NCI-H524 treated with DMSO at 0.1 percent for 48 hours (cell line): ENCODE measurements at regions not wholly inside any gene's neighbourhood (a gene's known extent, or its start where the extent isn't known, plus 50 kb on each side); places are given as distances from the start of the nearest gene placed in this dataset.
"Not testable (repeated sequence)": the region's sequence is repeated elsewhere in the genome, so short reads cannot be mapped to it uniquely, and the experiment has no call there.

Source experiments
- DNase-seq: peaks from one replicate; lab custom pipeline; 2025; lab: John Stamatoyannopoulos, UW

DNA sequence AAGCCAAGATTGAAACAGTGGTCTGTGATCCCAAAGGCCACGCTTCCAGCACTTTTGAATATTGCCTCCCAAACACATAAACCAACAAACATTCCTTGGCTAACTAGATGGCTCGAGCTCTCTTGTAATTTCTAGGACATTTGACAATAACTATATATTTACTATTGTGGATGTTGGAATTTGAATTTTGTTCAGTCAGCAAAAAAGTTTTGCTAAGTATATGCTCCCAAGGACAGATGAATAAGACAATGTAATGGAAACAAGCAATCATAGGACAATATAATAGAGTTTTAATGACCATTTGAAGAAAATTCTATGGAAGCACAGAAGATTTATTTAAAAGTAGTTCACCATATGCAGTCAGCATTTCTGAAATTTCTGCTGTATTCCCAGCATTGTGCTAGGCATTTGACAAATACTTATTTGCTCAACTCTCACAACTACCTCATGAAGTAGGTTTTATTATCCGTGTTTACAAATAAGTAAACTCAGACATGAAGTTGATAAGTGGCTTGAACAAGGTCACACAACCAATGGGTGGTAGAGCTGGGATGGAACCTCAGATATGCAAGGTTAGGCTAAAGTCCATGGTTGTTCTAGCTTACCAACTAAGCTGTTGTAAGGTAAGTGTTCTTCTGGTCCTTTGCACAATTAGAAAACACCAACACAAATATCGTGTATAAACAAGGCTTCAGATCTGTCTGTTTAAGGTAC, 205.1 kb downstream of the NUFIP1 start:
- DNase-seq: no peak

- DNase-seq: no peak
These were observed 204.6 kb upstream of the TSC22D1 start for GRCh38 chr13:44780591-44781280.

DNA sequence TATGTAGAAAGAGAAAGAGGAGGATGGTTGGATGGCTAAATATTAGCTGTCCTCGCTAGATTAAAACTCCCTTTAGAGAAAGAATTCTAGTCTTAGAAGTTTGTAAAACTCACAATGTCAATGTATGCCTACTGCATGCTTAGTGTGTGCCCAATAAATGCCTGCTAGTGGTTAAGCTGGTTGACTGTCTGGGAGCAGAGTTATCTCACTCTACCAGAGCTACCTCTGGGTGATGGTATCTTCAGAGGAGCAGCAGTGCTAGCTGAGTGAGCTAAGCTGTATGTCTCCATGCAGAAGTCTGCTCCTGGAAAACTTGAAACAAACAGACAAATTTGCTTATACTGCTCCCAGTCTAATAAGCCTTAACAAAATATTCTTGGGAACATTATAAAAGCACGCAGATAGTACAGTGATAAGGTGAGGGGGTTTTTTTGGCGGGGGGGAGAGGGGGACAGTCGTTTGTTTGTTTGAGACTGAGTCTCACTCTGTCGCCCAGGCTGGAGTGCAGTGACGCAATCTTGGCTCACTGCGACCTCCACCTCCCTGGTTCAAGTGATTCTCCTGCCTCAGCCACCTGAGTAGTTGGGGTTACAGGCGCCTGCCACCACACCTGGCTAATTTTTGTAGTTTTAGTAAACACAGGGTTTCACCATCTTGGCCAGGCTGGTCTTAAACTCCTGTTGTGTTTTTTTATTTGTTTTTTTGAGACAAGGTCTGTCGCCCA, 202.8 kb upstream of the TSC22D1 start:
- DNase-seq: no peak

DNA sequence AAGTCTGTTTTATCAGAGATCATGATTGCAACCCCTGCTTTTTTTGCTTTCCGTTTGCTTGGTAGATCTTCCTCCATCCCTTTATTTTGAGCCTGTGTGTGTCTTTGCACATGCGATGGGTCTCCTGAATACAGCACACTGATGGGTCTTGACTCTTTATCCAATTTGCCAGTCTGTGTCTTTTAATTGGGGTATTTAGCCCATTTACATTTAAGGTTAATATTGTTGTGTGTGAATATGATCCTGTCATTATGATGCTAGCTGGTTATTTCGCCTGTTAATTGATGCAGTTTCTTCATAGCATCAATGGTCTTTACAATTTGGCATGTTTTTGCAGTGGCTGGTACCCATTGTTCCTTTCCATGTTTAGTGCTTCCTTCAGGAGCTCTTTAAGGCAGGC, 199.2 kb upstream of the TSC22D1 start:
- DNase-seq: not testable (repeated sequence)

DNA sequence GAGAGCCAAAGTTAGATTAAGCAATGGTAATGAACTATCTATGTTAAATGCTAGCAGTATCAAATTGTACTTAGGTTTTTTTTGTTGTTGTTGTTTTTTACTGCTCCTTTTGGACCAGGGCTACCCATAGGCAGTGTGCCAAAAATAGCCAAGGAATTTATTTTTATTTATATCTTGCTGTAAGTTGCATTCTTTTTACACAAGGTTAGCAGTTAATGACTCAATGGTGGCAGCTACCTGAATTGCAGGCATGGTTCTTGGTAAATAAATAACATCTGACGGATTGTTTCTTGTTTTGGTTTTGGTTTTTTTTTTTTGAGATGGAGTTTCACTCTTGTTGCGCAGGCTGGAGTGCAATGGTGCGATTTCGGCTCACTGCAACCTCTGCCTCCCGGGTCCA, 194.8 kb upstream of the TSC22D1 start:
- no peak for DNase-seq

- no peak for DNase-seq
These were observed 193.6 kb upstream of the TSC22D1 start for GRCh38 chr13:44769686-44770085.

GRCh38 chr13:44768775-44769581, 192.8 kb upstream of the TSC22D1 start:
- DNase-seq: no peak

- no peak for DNase-seq
These were observed 192.1 kb upstream of the TSC22D1 start for GRCh38 chr13:44768239-44768638.

DNA sequence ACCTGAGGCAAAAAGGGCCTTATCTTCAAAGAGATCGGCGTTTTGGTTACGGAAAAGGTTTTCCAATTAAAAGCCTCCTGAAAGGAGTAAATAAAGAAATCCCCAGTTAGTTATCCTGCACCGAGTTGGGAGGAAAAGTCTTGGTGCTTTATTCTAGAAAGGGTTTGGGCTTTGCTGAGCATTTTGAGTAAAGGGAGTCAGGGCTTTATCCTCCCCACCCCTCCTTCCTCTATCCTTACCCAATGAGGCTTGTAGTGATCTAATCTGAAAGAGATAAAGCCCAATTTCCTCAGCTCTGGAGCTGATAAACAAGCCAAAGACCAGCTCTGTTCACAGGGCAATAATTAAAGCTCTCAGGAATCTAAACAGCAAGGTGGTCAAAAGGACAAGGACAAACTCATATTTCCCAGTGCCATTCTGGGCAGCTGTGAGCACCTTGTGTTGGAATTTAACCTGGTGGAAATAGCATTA, 188.9 kb upstream of the TSC22D1 start:
- DNase-seq: no peak

GRCh38 chr13:44764302-44764692, 188.2 kb upstream of the TSC22D1 start:
- DNase-seq: no peak

DNA sequence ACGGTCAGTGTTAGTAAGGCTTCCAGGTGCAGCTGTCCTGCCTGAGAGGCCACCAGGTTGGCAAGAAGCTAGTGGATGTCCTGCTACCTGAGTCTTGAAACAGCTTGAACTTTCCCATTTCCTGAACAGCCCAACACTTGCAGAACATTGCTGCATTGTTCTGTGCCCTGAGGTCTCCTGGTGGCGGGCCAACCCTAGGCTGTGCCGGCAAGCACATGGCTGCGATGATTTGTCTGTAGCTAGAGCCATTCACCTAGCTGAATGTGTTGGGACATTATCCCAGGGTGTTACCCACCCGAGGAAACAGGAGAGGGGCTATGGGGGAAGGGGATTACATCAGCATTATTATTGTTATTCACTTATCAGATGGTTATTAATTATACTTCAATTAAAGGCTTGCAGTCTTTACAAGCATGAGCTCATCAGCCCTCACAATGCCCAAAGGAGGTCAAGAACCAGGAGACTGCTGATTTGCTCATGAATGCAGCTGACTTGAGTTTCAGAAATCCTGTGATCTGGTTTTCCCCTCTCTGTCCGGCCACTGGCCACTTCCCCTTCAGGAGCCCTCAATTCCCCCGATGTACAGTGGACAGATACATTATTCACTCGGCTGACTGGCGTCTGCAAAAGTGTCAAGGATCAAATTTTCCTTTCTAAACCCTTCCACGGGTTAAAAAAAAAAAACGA, 187.6 kb upstream of the TSC22D1 start:
- DNase-seq: no peak

- no peak for DNase-seq
These were observed 186.8 kb upstream of the TSC22D1 start for GRCh38 chr13:44762911-44763310.

DNA sequence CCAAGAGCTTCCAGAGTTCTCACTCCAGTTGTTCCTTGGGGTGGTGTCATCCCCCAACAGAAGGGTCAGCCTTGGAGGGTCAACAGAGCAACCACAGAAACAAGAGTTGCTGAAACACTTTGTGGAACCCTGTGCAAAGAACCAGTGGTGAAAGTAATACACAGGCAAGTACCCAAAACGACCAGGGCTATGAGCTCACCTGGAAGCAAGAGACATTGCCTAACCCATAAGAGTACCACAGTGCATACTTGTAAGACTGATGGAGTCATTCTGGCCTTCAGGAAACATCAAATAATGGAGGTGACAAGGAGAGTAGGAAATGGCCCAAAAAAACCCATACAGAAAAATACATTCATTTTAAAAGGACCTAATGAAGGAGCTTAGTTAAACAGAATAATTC, 184.3 kb upstream of the TSC22D1 start:
- DNase-seq: no peak

GRCh38 chr13:44759384-44760360, 183.5 kb upstream of the TSC22D1 start:
- DNase-seq: no peak

GRCh38 chr13:44758630-44759383, 182.7 kb upstream of the TSC22D1 start:
- no peak for DNase-seq

DNA sequence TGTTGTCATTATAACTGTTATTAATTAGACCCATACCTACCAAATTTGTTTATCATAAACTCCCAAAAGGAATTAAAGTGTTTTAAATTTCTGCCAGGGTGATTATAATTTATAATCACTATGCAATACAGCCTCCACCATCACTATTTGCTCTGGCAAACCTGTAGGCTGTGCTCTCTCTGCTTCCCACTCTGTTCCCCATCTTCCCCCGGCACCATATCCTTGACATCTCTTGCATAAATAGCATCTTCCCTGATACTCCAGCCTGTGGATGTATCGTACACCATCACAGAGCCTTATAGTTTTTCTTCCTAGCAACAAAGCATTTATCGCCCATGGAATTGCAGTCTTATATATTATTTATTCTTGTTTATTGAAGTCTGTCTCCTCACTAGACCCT, 181.5 kb upstream of the TSC22D1 start:
- DNase-seq: no peak

- no peak for DNase-seq
These were observed 180.2 kb upstream of the TSC22D1 start for GRCh38 chr13:44756276-44756810.

DNA sequence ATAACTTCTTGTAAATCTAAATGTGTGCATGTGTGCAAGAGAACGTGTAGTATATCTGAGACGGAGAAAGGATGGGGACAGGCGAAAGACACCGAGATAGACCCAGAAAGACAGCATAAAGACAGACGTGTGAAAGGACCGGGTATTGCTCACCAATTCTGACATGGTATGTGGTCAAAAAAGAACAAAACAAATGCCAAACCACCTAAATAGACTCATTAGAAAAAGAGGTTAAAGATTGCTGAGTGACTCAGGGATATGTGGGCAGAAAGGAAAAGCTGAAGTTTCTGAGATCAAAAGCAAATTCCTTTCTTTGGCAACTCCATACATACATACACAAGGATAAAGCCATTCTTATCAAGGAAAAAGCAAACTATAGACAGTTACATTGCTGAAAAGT, 179.7 kb upstream of the TSC22D1 start:
- DNase-seq: no peak

DNA sequence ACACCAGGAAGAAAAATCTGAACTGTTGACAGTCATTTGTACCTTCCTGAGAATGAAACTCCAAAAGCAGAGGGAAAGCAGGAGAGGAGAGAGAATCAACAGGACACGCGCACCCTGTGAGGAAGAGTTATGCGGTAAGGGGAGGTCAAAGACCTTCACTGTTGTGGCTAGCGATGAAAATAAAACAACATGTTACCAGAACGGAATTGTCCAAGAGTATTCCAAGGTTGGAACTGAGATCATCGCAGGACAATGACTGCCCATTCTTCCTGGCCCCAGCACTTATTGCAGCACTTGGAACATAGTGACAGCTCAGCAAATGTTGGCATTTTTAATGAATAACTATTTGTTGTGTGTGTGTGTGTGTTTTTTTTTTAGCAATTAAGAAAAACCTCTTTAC, 176.0 kb upstream of the TSC22D1 start:
- DNase-seq: no peak
